A549 (cell line): ENCODE measurements at regions not wholly inside any gene's neighbourhood (a gene's known extent, or its start where the extent isn't known, plus 50 kb on each side); places are given as distances from the start of the nearest gene placed in this dataset.

ENCODE experiments used
- SMC3 ChIP-seq: fragments of >200 bp; sonication (Bioruptor Twin); formaldehyde crosslinking; IDR thresholded peaks from 3 replicates; pipeline ENCODE4 v1.6.1; 2018; ENCODE audit warnings: inconsistent platforms
- TF ChIP-seq, protein P1 (sequence below): fragments of >200 bp; sonication (Bioruptor Twin); formaldehyde crosslinking; IDR thresholded peaks from 3 replicates; pipeline ENCODE4 v1.5.1; 2016

DNA sequence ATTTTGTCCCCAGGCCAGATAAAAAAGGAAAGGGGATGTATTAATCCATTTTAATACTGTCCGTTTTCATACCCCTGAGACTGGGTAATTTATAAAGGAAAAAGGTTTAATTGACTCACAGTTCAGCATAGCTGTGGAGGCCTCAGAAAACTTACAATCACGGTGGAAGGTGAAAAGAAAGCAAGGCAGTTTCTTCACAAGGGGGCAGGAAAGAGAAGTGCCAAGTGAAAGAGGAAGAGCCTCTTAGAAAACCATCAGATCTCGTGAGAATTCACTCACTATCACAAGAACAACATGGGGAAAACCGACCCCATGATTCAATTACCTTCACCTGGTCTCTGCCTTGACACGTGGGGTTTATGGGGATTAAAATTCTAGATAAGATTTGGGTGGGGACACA is 152.5 kb downstream of the IBTK start:
- no peak for TF ChIP-seq SMC3
- TF ChIP-seq, protein P1, sequence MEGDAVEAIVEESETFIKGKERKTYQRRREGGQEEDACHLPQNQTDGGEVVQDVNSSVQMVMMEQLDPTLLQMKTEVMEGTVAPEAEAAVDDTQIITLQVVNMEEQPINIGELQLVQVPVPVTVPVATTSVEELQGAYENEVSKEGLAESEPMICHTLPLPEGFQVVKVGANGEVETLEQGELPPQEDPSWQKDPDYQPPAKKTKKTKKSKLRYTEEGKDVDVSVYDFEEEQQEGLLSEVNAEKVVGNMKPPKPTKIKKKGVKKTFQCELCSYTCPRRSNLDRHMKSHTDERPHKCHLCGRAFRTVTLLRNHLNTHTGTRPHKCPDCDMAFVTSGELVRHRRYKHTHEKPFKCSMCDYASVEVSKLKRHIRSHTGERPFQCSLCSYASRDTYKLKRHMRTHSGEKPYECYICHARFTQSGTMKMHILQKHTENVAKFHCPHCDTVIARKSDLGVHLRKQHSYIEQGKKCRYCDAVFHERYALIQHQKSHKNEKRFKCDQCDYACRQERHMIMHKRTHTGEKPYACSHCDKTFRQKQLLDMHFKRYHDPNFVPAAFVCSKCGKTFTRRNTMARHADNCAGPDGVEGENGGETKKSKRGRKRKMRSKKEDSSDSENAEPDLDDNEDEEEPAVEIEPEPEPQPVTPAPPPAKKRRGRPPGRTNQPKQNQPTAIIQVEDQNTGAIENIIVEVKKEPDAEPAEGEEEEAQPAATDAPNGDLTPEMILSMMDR, result no peak
